ENCODE measurements at regions not wholly inside any gene's neighbourhood (a gene's known extent, or its start where the extent isn't known, plus 50 kb on each side); places are given as distances from the start of the nearest gene placed in this dataset.

- Mint-ChIP-seq H3K27me3 (no peaks in the 10 kb centered on the region), H3K9me3 (peaks cover 13% of the 10 kb centered on the region), H3K36me3 (ENCODE audit: insufficient read depth) (no peaks in the 10 kb centered on the region), H3K4me1 (no peaks in the 10 kb centered on the region), H3K4me3 (no peak overlapping the region), H3K27ac (ENCODE audit: low read depth) (no peak overlapping the region)
- no peak for DNase-seq (ENCODE audit: low spot score in 2 of 2)
- no peak for ATAC-seq (replicated peaks; ENCODE audit: extremely low read depth, poor library complexity, severe bottlenecking)
These were observed 1197.4 kb upstream of the ADGRL3 start for GRCh38 chr4:60002603-60003337.

GRCh38 chr4:60013464-60014184 lies 1186.5 kb upstream of the ADGRL3 start:
- no peak for ATAC-seq (replicated peaks; ENCODE audit: extremely low read depth, poor library complexity, severe bottlenecking)
- Mint-ChIP-seq H3K27ac (ENCODE audit: low read depth) (no peak overlapping the region), H3K27me3 (no peaks in the 10 kb centered on the region), H3K9me3 (peaks cover 6% of the 10 kb centered on the region), H3K4me3 (no peak overlapping the region), H3K36me3 (ENCODE audit: insufficient read depth) (no peaks in the 10 kb centered on the region), H3K4me1 (no peaks in the 10 kb centered on the region)
- no peak for DNase-seq (ENCODE audit: low spot score in 2 of 2)

- Mint-ChIP-seq H3K4me1 (no peaks in the 10 kb centered on the region), H3K4me3 (no peak overlapping the region), H3K27me3 (no peaks in the 10 kb centered on the region), H3K9me3 (no peaks in the 10 kb centered on the region), H3K36me3 (ENCODE audit: insufficient read depth) (no peaks in the 10 kb centered on the region), H3K27ac (ENCODE audit: low read depth) (no peak overlapping the region)
- ATAC-seq (replicated peaks; ENCODE audit: extremely low read depth, poor library complexity, severe bottlenecking) = no peak
- no peak for DNase-seq (ENCODE audit: low spot score in 2 of 2)
These were observed 1183.2 kb upstream of the ADGRL3 start for GRCh38 chr4:60016971-60017370.

- Mint-ChIP-seq H3K27ac (ENCODE audit: low read depth) (no peak overlapping the region), H3K36me3 (ENCODE audit: insufficient read depth) (no peaks in the 10 kb centered on the region), H3K9me3 (no peaks in the 10 kb centered on the region), H3K4me1 (no peaks in the 10 kb centered on the region), H3K4me3 (no peak overlapping the region), H3K27me3 (no peaks in the 10 kb centered on the region)
- ATAC-seq (replicated peaks; ENCODE audit: extremely low read depth, poor library complexity, severe bottlenecking) (no peak), DNase-seq (ENCODE audit: low spot score in 2 of 2) (no peak)
These were observed 1180.9 kb upstream of the ADGRL3 start for GRCh38 chr4:60019180-60019579.

- H3K27me3 Mint-ChIP-seq = no peaks in the 10 kb centered on the region
- no peak for ATAC-seq (replicated peaks; ENCODE audit: extremely low read depth, poor library complexity, severe bottlenecking)
- no peak overlapping the region for H3K4me3 Mint-ChIP-seq
- H3K4me1 Mint-ChIP-seq = no peaks in the 10 kb centered on the region
- no peaks in the 10 kb centered on the region for H3K36me3 Mint-ChIP-seq (ENCODE audit: insufficient read depth)
- H3K27ac Mint-ChIP-seq (ENCODE audit: low read depth) = no peak overlapping the region
- H3K9me3 Mint-ChIP-seq = no peaks in the 10 kb centered on the region
- DNase-seq (ENCODE audit: low spot score in 2 of 2) = no peak
These were observed 1180.2 kb upstream of the ADGRL3 start for GRCh38 chr4:60019946-60020345.

GRCh38 chr4:60020389-60020788 lies 1179.7 kb upstream of the ADGRL3 start:
- no peak for ATAC-seq (replicated peaks; ENCODE audit: extremely low read depth, poor library complexity, severe bottlenecking)
- Mint-ChIP-seq H3K4me1 (no peaks in the 10 kb centered on the region), H3K27me3 (no peaks in the 10 kb centered on the region), H3K36me3 (ENCODE audit: insufficient read depth) (no peaks in the 10 kb centered on the region), H3K27ac (ENCODE audit: low read depth) (no peak overlapping the region), H3K9me3 (no peaks in the 10 kb centered on the region), H3K4me3 (no peak overlapping the region)
- no peak for DNase-seq (ENCODE audit: low spot score in 2 of 2)

- Mint-ChIP-seq H3K27me3 (no peaks in the 10 kb centered on the region), H3K36me3 (ENCODE audit: insufficient read depth) (no peaks in the 10 kb centered on the region), H3K4me1 (no peaks in the 10 kb centered on the region), H3K9me3 (peaks cover 13% of the 10 kb centered on the region), H3K4me3 (no peak overlapping the region), H3K27ac (ENCODE audit: low read depth) (no peak overlapping the region)
- ATAC-seq (replicated peaks; ENCODE audit: extremely low read depth, poor library complexity, severe bottlenecking) = no peak
- DNase-seq (ENCODE audit: low spot score in 2 of 2) = no peak
These were observed 1166.3 kb upstream of the ADGRL3 start for GRCh38 chr4:60033826-60034225.

GRCh38 chr4:60034361-60034760 lies 1165.8 kb upstream of the ADGRL3 start:
- ATAC-seq (replicated peaks; ENCODE audit: extremely low read depth, poor library complexity, severe bottlenecking) = no peak
- Mint-ChIP-seq H3K4me3 (no peak overlapping the region), H3K36me3 (ENCODE audit: insufficient read depth) (no peaks in the 10 kb centered on the region), H3K27me3 (no peaks in the 10 kb centered on the region), H3K9me3 (peaks cover 13% of the 10 kb centered on the region), H3K4me1 (no peaks in the 10 kb centered on the region), H3K27ac (ENCODE audit: low read depth) (no peak overlapping the region)
- DNase-seq (ENCODE audit: low spot score in 2 of 2) = no peak

GRCh38 chr4:60039908-60040307 lies 1160.2 kb upstream of the ADGRL3 start:
- Mint-ChIP-seq H3K36me3 (ENCODE audit: insufficient read depth) (no peaks in the 10 kb centered on the region), H3K4me1 (no peaks in the 10 kb centered on the region), H3K9me3 (peaks cover 6% of the 10 kb centered on the region), H3K27ac (ENCODE audit: low read depth) (no peak overlapping the region), H3K4me3 (no peak overlapping the region), H3K27me3 (no peaks in the 10 kb centered on the region)
- ATAC-seq (replicated peaks; ENCODE audit: extremely low read depth, poor library complexity, severe bottlenecking) = no peak
- no peak for DNase-seq (ENCODE audit: low spot score in 2 of 2)

- ATAC-seq (replicated peaks; ENCODE audit: extremely low read depth, poor library complexity, severe bottlenecking) (no peak), DNase-seq (ENCODE audit: low spot score in 2 of 2) (no peak)
- peaks cover 6% of the 10 kb centered on the region for H3K9me3 Mint-ChIP-seq
- no peaks in the 10 kb centered on the region for H3K4me1 Mint-ChIP-seq
- no peaks in the 10 kb centered on the region for H3K27me3 Mint-ChIP-seq
- no peaks in the 10 kb centered on the region for H3K36me3 Mint-ChIP-seq (ENCODE audit: insufficient read depth)
- no peak overlapping the region for H3K27ac Mint-ChIP-seq (ENCODE audit: low read depth)
- no peak overlapping the region for H3K4me3 Mint-ChIP-seq
These were observed 1157.9 kb upstream of the ADGRL3 start for GRCh38 chr4:60042231-60042652.

GRCh38 chr4:60042941-60043340 lies 1157.2 kb upstream of the ADGRL3 start:
- no peaks in the 10 kb centered on the region for H3K9me3 Mint-ChIP-seq
- no peak overlapping the region for H3K4me3 Mint-ChIP-seq
- H3K27me3 Mint-ChIP-seq = no peaks in the 10 kb centered on the region
- H3K36me3 Mint-ChIP-seq (ENCODE audit: insufficient read depth) = no peaks in the 10 kb centered on the region
- DNase-seq (ENCODE audit: low spot score in 2 of 2) (no peak), ATAC-seq (replicated peaks; ENCODE audit: extremely low read depth, poor library complexity, severe bottlenecking) (no peak)
- H3K4me1 Mint-ChIP-seq = no peaks in the 10 kb centered on the region
- H3K27ac Mint-ChIP-seq (ENCODE audit: low read depth) = no peak overlapping the region

GRCh38 chr4:60078984-60079383 lies 1121.1 kb upstream of the ADGRL3 start:
- no peak overlapping the region for H3K27ac Mint-ChIP-seq (ENCODE audit: low read depth)
- H3K27me3 Mint-ChIP-seq = no peaks in the 10 kb centered on the region
- no peak for DNase-seq (ENCODE audit: low spot score in 2 of 2)
- no peak overlapping the region for H3K4me3 Mint-ChIP-seq
- peaks cover 21% of the 10 kb centered on the region for H3K9me3 Mint-ChIP-seq
- H3K4me1 Mint-ChIP-seq = no peaks in the 10 kb centered on the region
- no peak for ATAC-seq (replicated peaks; ENCODE audit: extremely low read depth, poor library complexity, severe bottlenecking)
- H3K36me3 Mint-ChIP-seq (ENCODE audit: insufficient read depth) = no peaks in the 10 kb centered on the region

- no peak overlapping the region for H3K27ac Mint-ChIP-seq (ENCODE audit: low read depth)
- DNase-seq (ENCODE audit: low spot score in 2 of 2) (no peak), ATAC-seq (replicated peaks; ENCODE audit: extremely low read depth, poor library complexity, severe bottlenecking) (no peak)
- H3K27me3 Mint-ChIP-seq = no peaks in the 10 kb centered on the region
- H3K36me3 Mint-ChIP-seq (ENCODE audit: insufficient read depth) = no peaks in the 10 kb centered on the region
- H3K4me3 Mint-ChIP-seq = no peak overlapping the region
- no peaks in the 10 kb centered on the region for H3K4me1 Mint-ChIP-seq
- H3K9me3 Mint-ChIP-seq = peaks cover 36% of the 10 kb centered on the region
These were observed 1118.3 kb upstream of the ADGRL3 start for GRCh38 chr4:60081839-60082238.
